ENCODE measurements at regions not wholly inside any gene's neighbourhood (a gene's known extent, or its start where the extent isn't known, plus 50 kb on each side); places are given as distances from the start of the nearest gene placed in this dataset.

DNA sequence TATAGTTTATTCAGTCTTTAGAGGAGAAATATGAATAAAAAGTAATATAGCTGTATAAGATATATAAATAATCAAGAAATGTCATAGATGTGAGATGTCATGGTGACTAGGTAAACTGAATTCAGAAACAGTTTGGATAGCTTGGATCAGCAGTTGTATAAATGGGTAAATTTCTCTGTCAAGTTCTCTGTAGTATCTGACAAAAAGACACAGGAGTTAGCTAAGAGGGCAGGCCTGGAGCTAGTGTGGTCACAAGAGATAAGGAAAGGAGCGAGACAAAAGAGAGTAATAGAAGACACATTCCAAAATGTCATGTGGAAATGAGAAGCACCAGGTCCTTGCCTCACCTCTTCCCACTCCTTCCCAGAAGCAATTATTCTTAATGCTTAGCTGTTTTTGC lies 349.0 kb downstream of the LMO7 start:
- H3K9me3 ChIP-seq (ENCODE audit: control insufficient read depth, insufficient read depth, low read depth, low read length), result no peaks in the 10 kb centered on the region
- H3K4me1 ChIP-seq (ENCODE audit: control insufficient read depth, extremely low read depth, insufficient read depth, low read length), result no peaks in the 10 kb centered on the region
- H3K9ac ChIP-seq (ENCODE audit: insufficient read depth, low read length), result no peak overlapping the region
- H3K36me3 ChIP-seq (ENCODE audit: control insufficient read depth, insufficient read depth, low read length), result no peaks in the 10 kb centered on the region
- H2AFZ ChIP-seq (ENCODE audit: low read length), result no peak overlapping the region
- H4K20me1 ChIP-seq (ENCODE audit: control insufficient read depth, extremely low read depth, insufficient read depth, low read length), result no peaks in the 10 kb centered on the region
- no peaks in the 10 kb centered on the region for H3K27me3 ChIP-seq (ENCODE audit: control insufficient read depth, insufficient read depth, low read length)
- TF ChIP-seq EZH2 (IDR thresholded peaks at IDR 0.05; ENCODE audit: low read length, missing control alignments), result no peak
- TF ChIP-seq, protein P1, sequence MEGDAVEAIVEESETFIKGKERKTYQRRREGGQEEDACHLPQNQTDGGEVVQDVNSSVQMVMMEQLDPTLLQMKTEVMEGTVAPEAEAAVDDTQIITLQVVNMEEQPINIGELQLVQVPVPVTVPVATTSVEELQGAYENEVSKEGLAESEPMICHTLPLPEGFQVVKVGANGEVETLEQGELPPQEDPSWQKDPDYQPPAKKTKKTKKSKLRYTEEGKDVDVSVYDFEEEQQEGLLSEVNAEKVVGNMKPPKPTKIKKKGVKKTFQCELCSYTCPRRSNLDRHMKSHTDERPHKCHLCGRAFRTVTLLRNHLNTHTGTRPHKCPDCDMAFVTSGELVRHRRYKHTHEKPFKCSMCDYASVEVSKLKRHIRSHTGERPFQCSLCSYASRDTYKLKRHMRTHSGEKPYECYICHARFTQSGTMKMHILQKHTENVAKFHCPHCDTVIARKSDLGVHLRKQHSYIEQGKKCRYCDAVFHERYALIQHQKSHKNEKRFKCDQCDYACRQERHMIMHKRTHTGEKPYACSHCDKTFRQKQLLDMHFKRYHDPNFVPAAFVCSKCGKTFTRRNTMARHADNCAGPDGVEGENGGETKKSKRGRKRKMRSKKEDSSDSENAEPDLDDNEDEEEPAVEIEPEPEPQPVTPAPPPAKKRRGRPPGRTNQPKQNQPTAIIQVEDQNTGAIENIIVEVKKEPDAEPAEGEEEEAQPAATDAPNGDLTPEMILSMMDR (conservative IDR thresholded peaks at IDR 0.05 in 1 of 2, IDR thresholded peaks at IDR 0.05 in 1 of 2; ENCODE audit: low read depth in 1 of 2, low read length in 2 of 2), result no peak
- no peaks in the 10 kb centered on the region for H3K79me2 ChIP-seq (ENCODE audit: control insufficient read depth, insufficient read depth, low read length)
- no peak overlapping the region for H3K4me3 ChIP-seq (replicated peaks in 1 of 4; ENCODE audit: control extremely low read depth in 1 of 4, insufficient read depth in 1 of 4, low read depth in 3 of 4, low read length in 4 of 4)
- H3K27ac ChIP-seq (ENCODE audit: insufficient read depth, low read length), result no peak overlapping the region
- no peak for DNase-seq (ENCODE audit: low read depth in 2 of 2)
- no peak overlapping the region for H3K4me2 ChIP-seq (ENCODE audit: extremely low read depth, insufficient read depth, low read length)

DNA sequence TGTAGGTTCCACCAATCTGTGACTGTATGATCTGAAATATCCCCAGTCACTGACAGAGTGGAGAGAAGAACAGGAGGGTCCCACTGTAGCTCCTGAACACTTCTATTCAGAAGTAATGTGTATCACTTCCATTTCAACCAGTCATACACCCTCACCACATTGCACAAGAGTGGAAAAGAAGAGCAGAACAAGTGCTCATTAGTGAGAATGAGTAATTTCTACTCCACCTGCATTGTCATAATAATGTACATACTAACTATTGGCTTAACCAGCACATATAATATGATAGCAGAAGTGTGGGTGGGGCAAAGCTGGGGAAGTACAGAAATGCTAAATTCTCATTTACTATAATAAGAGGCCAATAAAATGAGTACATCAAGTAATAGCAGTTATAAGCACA lies 342.7 kb downstream of the LMO7 start:
- no peaks in the 10 kb centered on the region for H3K27me3 ChIP-seq (ENCODE audit: control insufficient read depth, insufficient read depth, low read length)
- DNase-seq (ENCODE audit: low read depth in 2 of 2), result no peak

DNA sequence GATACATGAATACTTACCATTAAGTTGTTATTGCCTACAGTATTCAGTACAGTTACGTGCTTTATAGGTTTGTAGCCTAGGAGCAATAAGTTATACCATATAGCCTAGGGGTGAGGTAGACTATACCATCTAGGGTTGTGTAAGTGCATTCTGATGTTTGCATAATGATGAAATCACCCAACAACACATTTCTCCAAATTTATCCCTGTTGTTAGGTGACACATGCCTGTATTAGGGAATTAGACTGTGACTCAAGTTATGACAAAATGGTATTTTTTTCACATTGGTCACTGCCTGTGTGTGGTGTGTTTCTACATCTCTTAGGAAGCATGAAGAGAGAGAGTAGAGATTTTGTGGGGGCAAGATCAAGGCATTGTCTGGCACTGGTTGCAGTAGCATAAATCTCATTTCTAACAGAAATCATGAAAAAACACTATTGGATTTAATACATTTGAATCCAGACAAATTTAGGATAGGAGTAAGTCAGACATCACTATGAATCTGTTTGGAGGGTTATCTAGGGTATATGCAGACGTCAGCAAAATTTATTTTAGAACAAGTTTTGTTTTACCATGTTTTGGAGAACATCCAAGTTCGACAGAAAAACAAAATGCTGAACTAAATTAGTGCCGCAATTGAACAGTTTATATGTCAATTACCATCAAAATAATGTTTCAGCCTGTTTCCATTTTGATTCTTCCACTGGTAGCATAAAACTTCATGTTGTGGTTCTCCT lies 332.1 kb downstream of the LMO7 start:
- Histone ChIP-seq H3K27me3 (ENCODE audit: control insufficient read depth, insufficient read depth, low read length) (no peaks in the 10 kb centered on the region), H3K27ac (ENCODE audit: insufficient read depth, low read length) (no peak overlapping the region), H2AFZ (ENCODE audit: low read length) (no peak overlapping the region), H3K4me1 (ENCODE audit: control insufficient read depth, extremely low read depth, insufficient read depth, low read length) (no peaks in the 10 kb centered on the region), H4K20me1 (ENCODE audit: control insufficient read depth, extremely low read depth, insufficient read depth, low read length) (no peaks in the 10 kb centered on the region), H3K9me3 (ENCODE audit: control insufficient read depth, insufficient read depth, low read depth, low read length) (no peaks in the 10 kb centered on the region), H3K4me3 (replicated peaks in 1 of 4; ENCODE audit: control extremely low read depth in 1 of 4, insufficient read depth in 1 of 4, low read depth in 3 of 4, low read length in 4 of 4) (no peak overlapping the region), H3K4me2 (ENCODE audit: extremely low read depth, insufficient read depth, low read length) (no peak overlapping the region), H3K9ac (ENCODE audit: insufficient read depth, low read length) (no peak overlapping the region), H3K36me3 (ENCODE audit: control insufficient read depth, insufficient read depth, low read length) (no peaks in the 10 kb centered on the region), H3K79me2 (ENCODE audit: control insufficient read depth, insufficient read depth, low read length) (no peaks in the 10 kb centered on the region)
- DNase-seq (ENCODE audit: low read depth in 2 of 2), result peak; percentile 1 to 17
- TF ChIP-seq EZH2 (IDR thresholded peaks at IDR 0.05; ENCODE audit: low read length, missing control alignments), result no peak
- TF ChIP-seq, protein P1 (conservative IDR thresholded peaks at IDR 0.05 in 1 of 2, IDR thresholded peaks at IDR 0.05 in 1 of 2; ENCODE audit: low read depth in 1 of 2, low read length in 2 of 2), result no peak

More for the DNA sequence above, 342.7 kb downstream of the LMO7 start:
- TF ChIP-seq, protein P1 (conservative IDR thresholded peaks at IDR 0.05 in 1 of 2, IDR thresholded peaks at IDR 0.05 in 1 of 2; ENCODE audit: low read depth in 1 of 2, low read length in 2 of 2), result no peak
- no peak for TF ChIP-seq EZH2 (IDR thresholded peaks at IDR 0.05; ENCODE audit: low read length, missing control alignments)
- H3K79me2 ChIP-seq (ENCODE audit: control insufficient read depth, insufficient read depth, low read length), result no peaks in the 10 kb centered on the region
- H3K9ac ChIP-seq (ENCODE audit: insufficient read depth, low read length), result no peak overlapping the region
- no peak overlapping the region for H2AFZ ChIP-seq (ENCODE audit: low read length)
- no peaks in the 10 kb centered on the region for H3K9me3 ChIP-seq (ENCODE audit: control insufficient read depth, insufficient read depth, low read depth, low read length)
- H3K4me2 ChIP-seq (ENCODE audit: extremely low read depth, insufficient read depth, low read length), result no peak overlapping the region
- H3K36me3 ChIP-seq (ENCODE audit: control insufficient read depth, insufficient read depth, low read length), result no peaks in the 10 kb centered on the region
- H4K20me1 ChIP-seq (ENCODE audit: control insufficient read depth, extremely low read depth, insufficient read depth, low read length), result no peaks in the 10 kb centered on the region
- H3K4me1 ChIP-seq (ENCODE audit: control insufficient read depth, extremely low read depth, insufficient read depth, low read length), result no peaks in the 10 kb centered on the region
- no peak overlapping the region for H3K27ac ChIP-seq (ENCODE audit: insufficient read depth, low read length)
- no peak overlapping the region for H3K4me3 ChIP-seq (replicated peaks in 1 of 4; ENCODE audit: control extremely low read depth in 1 of 4, insufficient read depth in 1 of 4, low read depth in 3 of 4, low read length in 4 of 4)

Measured in fibroblast of lung (primary cell).